Liver (tissue), 8 donors: ENCODE measurements at regions not wholly inside any gene's neighbourhood (a gene's known extent, or its start where the extent isn't known, plus 50 kb on each side); places are given as distances from the start of the nearest gene placed in this dataset.

Source experiments
- DNase-seq: peaks from one replicate; pipeline ENCODE4 v3.0.0-alpha.2; 2017; ENCODE audit warnings: low spot score
- H3K27ac ChIP-seq, 2 donors: one replicate each; pipeline ENCODE4 v1.7.0; 2013; ENCODE audit warnings: inconsistent platforms in 2 of 2, low read length in 2 of 2, control low read depth in 1 of 2, low read depth in 1 of 2, mild to moderate bottlenecking in 1 of 2
- H3K27me3 ChIP-seq, 4 donors: one replicate each; pipeline versions ENCODE4 v1.6.1 to v1.7.0; 2013; ENCODE audit warnings: low read length in 3 of 4, inconsistent platforms in 1 of 4, mild to moderate bottlenecking in 1 of 4, moderate library complexity in 1 of 4; ENCODE audit not compliant: control insufficient read depth in 4 of 4, insufficient read depth in 4 of 4
- H3K36me3 ChIP-seq, 4 donors: one replicate each; pipeline versions ENCODE4 v1.6.1 to v1.7.0; 2013; ENCODE audit warnings: low read length in 3 of 4, mild to moderate bottlenecking in 3 of 4, low read depth in 1 of 4, moderate library complexity in 1 of 4; ENCODE audit not compliant: control insufficient read depth in 4 of 4, insufficient read depth in 3 of 4
- H3K4me1 ChIP-seq, 4 donors: one replicate each; pipeline versions ENCODE4 v1.6.1 to v1.7.0; 2013; ENCODE audit warnings: low read length in 3 of 4, mild to moderate bottlenecking in 3 of 4, moderate library complexity in 1 of 4; ENCODE audit not compliant: control insufficient read depth in 4 of 4, insufficient read depth in 4 of 4
- H3K4me3 ChIP-seq, 3 donors: one replicate each; pipeline versions ENCODE4 v1.6.1 to v1.7.0; 2013; ENCODE audit warnings: low read length in 3 of 3, control low read depth in 1 of 3, low read depth in 1 of 3, mild to moderate bottlenecking in 1 of 3
- H3K9ac ChIP-seq, 2 donors: one replicate each; pipeline ENCODE4 v1.7.0; 2013; ENCODE audit warnings: low read length in 2 of 2, mild to moderate bottlenecking in 2 of 2, moderate library complexity in 2 of 2, control low read depth in 1 of 2, low read depth in 1 of 2
- H3K9me3 ChIP-seq, 4 donors: one replicate each; pipeline versions ENCODE4 v1.6.1 to v1.7.0; 2013; ENCODE audit warnings: low read length in 3 of 4; ENCODE audit not compliant: control insufficient read depth in 4 of 4
- ATF3 ChIP-seq: IDR thresholded peaks from 2 replicates; pipeline ENCODE4 v1.6.1; 2016; ENCODE audit warnings: antibody characterized with exemption
- CTCF ChIP-seq: fragments of 150-350 bp; IDR thresholded peaks from 2 replicates; pipeline ENCODE4 v1.5.1; 2017; ENCODE audit warnings: improper control_type of control experiment, low read depth, low read length; ENCODE audit not compliant: missing input control
- EGR1 ChIP-seq, 2 donors: IDR thresholded peaks; 2 replicates each; pipeline ENCODE4 v1.6.1; 2016 to 2018; ENCODE audit warnings: antibody characterized with exemption in 2 of 2, low read depth in 2 of 2
- GABPA ChIP-seq, 2 donors: IDR thresholded peaks in 1 of 2; conservative IDR thresholded peaks in 1 of 2; 2 replicates each; pipeline ENCODE4 v1.6.1; 2016; ENCODE audit warnings: antibody characterized with exemption in 2 of 2, mild to moderate bottlenecking in 1 of 2, moderate library complexity in 1 of 2
- HNF4G ChIP-seq: IDR thresholded peaks from 2 replicates; pipeline ENCODE4 v1.6.1; 2016; ENCODE audit warnings: antibody characterized with exemption
- MAX ChIP-seq: IDR thresholded peaks from 2 replicates; pipeline ENCODE4 v1.6.1; 2016; ENCODE audit warnings: antibody characterized with exemption
- NR2F2 ChIP-seq: IDR thresholded peaks from 2 replicates; pipeline ENCODE4 v1.6.1; 2016; ENCODE audit warnings: antibody characterized with exemption
- REST ChIP-seq: IDR thresholded peaks from 2 replicates; pipeline ENCODE4 v1.6.1; 2016; ENCODE audit warnings: antibody characterized with exemption, mild to moderate bottlenecking
- RXRA ChIP-seq, 2 donors: IDR thresholded peaks; 2 replicates each; pipeline ENCODE4 v1.6.1; 2017 to 2018; ENCODE audit warnings: antibody characterized with exemption in 2 of 2, mild to moderate bottlenecking in 1 of 2
- SP1 ChIP-seq: IDR thresholded peaks from 2 replicates; pipeline ENCODE4 v1.6.1; 2018; ENCODE audit warnings: antibody characterized with exemption, mild to moderate bottlenecking
- TAF1 ChIP-seq: conservative IDR thresholded peaks from 2 replicates; pipeline ENCODE4 v1.6.1; 2016; ENCODE audit warnings: antibody characterized with exemption, mild to moderate bottlenecking
- YY1 ChIP-seq: IDR thresholded peaks from 2 replicates; pipeline ENCODE4 v1.6.1; 2016; ENCODE audit warnings: antibody characterized with exemption, mild to moderate bottlenecking
- ZBTB33 ChIP-seq: IDR thresholded peaks from 2 replicates; pipeline ENCODE4 v1.6.1; 2016; ENCODE audit warnings: antibody characterized with exemption
- WGBS: extraction: QIAGEN DNeasy Blood & Tissue Kit; methylation state at CpG from one replicate; pipeline ENCODE4 v1.1.7; 2013; 5-methylcytosine and 5-hydroxymethylcytosine counted together
- donor health status: healthy.
- donor health status: healthy.
- donor health status: healthy.
- donor health status: healthy.
- donor health status: healthy.

GRCh38 chr3:34002569-34003100 is 204.2 kb downstream of the PDCD6IP start:
- peaks cover 0 to 4% (median 0%) of the 10 kb centered on the region in 4 donors for H3K27me3 ChIP-seq
- no peak overlapping the region for H3K27ac ChIP-seq
- H3K4me1 ChIP-seq: no peaks in the 10 kb centered on the region
- H3K9ac ChIP-seq: no peak overlapping the region
- TF ChIP-seq MAX (no peak), ZBTB33 (no peak), ATF3 (no peak), EGR1 (IDR thresholded peaks at IDR 0.05; ENCODE audit: low read depth in 2 of 2) (no peak)
- no peak for DNase-seq
- WGBS: 63% methylated on average over 3 of the region's 3 CpGs
- H3K4me3 ChIP-seq: no peak overlapping the region
- no peaks in the 10 kb centered on the region for H3K36me3 ChIP-seq
- H3K9me3 ChIP-seq: no peaks in the 10 kb centered on the region

GRCh38 chr3:34005886-34006285 is 207.5 kb downstream of the PDCD6IP start:
- Histone ChIP-seq H3K27ac (no peak overlapping the region), H3K9ac (no peak overlapping the region), H3K4me3 (no peak overlapping the region), H3K4me1 (no peaks in the 10 kb centered on the region), H3K36me3 (no peaks in the 10 kb centered on the region), H3K9me3 (no peaks in the 10 kb centered on the region), H3K27me3 (peaks cover 0 to 4% (median 0%) of the 10 kb centered on the region in 4 donors)
- TF ChIP-seq ATF3 (no peak), NR2F2 (no peak), ZBTB33 (no peak), RXRA (IDR thresholded peaks at IDR 0.05) (no peak)
- DNase-seq: no peak
- 77% methylated on average over 1 of the region's 1 CpG for WGBS

GRCh38 chr3:34008191-34008590 is 209.8 kb downstream of the PDCD6IP start:
- Histone ChIP-seq H3K36me3 (no peaks in the 10 kb centered on the region), H3K4me1 (no peaks in the 10 kb centered on the region), H3K27me3 (no peaks in the 10 kb centered on the region), H3K27ac (no peak overlapping the region), H3K4me3 (no peak overlapping the region), H3K9ac (no peak overlapping the region), H3K9me3 (no peaks in the 10 kb centered on the region)
- no peak for DNase-seq
- WGBS: 85% methylated on average over 1 of the region's 1 CpG
- TF ChIP-seq NR2F2 (no peak), YY1 (no peak), RXRA (IDR thresholded peaks at IDR 0.05) (no peak), GABPA (IDR thresholded peaks at IDR 0.05 in 1 of 2, conservative IDR thresholded peaks at IDR 0.05 in 1 of 2) (no peak), SP1 (no peak), CTCF (no peak), HNF4G (no peak), ZBTB33 (no peak), TAF1 (no peak), REST (no peak), ATF3 (no peak)
